HepG2 (cell line): ENCODE measurements at regions not wholly inside any gene's neighbourhood (a gene's known extent, or its start where the extent isn't known, plus 50 kb on each side); places are given as distances from the start of the nearest gene placed in this dataset.

Experiments
- ATAC-seq: fragments of 200-7000 bp; cut with Tn5 transposase; 3 replicates; pipeline ENCODE4 v1.9.1; 2020; ENCODE audit warnings: mild to moderate bottlenecking, moderate library complexity
- BruUV-seq: library from RNA; stranded (reverse); fragments of 400-500 nt; replicated peaks from 2 replicates; lab custom pipeline; 2021; lab: Mats Ljungman, UMichigan
- CTCF ChIA-PET: fragments of 300-600 bp; formaldehyde crosslinking; extraction: SDS; loops from one replicate; lab custom pipeline; 2021; ENCODE audit warnings: low total read pairs, inconsistent platforms, low intra/inter-chr PET ratio; lab: Yijun Ruan, JAX
- POLR2A ChIA-PET: fragments of 350-600 bp; sonication (Branson Sonifier 250); formaldehyde crosslinking; loops from one replicate; lab custom pipeline; 2020; ENCODE audit warnings: antibody characterized with exemption, inconsistent platforms; lab: Yijun Ruan, JAX
- DNase-seq: peaks from one replicate; pipeline ENCODE4 v3.0.0-alpha.2; 2015; ENCODE audit warnings: low spot score
- FAIRE-seq: peaks from 3 replicates; lab custom pipeline; 2011; peaks lifted over from hg19 to GRCh38; lab: Jason Lieb, UNC
- H2AFZ ChIP-seq: one replicate; pipeline ENCODE4 v1.6.1; 2011; ENCODE audit warnings: low read length, inconsistent platforms
- H3K27ac ChIP-seq: fragments of 300-600 bp; 3 replicates; pipeline ENCODE4 v1.8.0; 2011; ENCODE audit warnings: mixed run types, mild to moderate bottlenecking, mixed read lengths, low read length, inconsistent platforms; ENCODE audit not compliant: insufficient read depth; ENCODE audit errors: extremely low read length
- H3K27me3 ChIP-seq, 2 experiments: fragments of 200-600 bp in 1 of 2; 2 replicates in 1 of 2; 3 replicates in 1 of 2; pipeline versions ENCODE4 v1.6.0 to v1.8.0; 2011; ENCODE audit warnings: low read length in 2 of 2, mild to moderate bottlenecking in 2 of 2, moderate library complexity in 2 of 2, inconsistent platforms in 1 of 2; ENCODE audit not compliant: insufficient read depth in 2 of 2, control insufficient read depth in 1 of 2
- H3K36me3 ChIP-seq, 2 experiments: fragments of 200-600 bp in 1 of 2; replicated peaks in 1 of 2; 2 replicates in 1 of 2; 3 replicates in 1 of 2; pipeline versions ENCODE4 v1.5.1 to v1.8.0; 2011; ENCODE audit warnings: low read length in 2 of 2, inconsistent platforms in 1 of 2; ENCODE audit not compliant: insufficient read depth in 2 of 2, control insufficient read depth in 1 of 2
- H3K4me1 ChIP-seq: 2 replicates; pipeline ENCODE4 v1.5.1; 2012; ENCODE audit warnings: low read length, inconsistent platforms; ENCODE audit not compliant: insufficient read depth
- H3K4me2 ChIP-seq: 2 replicates; pipeline ENCODE4 v1.6.0; 2011; ENCODE audit warnings: low read depth, low read length, inconsistent platforms
- H3K4me3 ChIP-seq, 3 experiments: fragments of 200-600 bp in 1 of 3; sonication (generic), shearing (Covaris generic) in 1 of 3; replicated peaks in 1 of 3; 2 replicates each; pipeline ENCODE4 v1.5.1; 2011 to 2016; ENCODE audit warnings: low read length in 3 of 3, inconsistent platforms in 2 of 3, low read depth in 2 of 3, mild to moderate bottlenecking in 2 of 3, control low read depth in 1 of 3, mixed read lengths in 1 of 3; ENCODE audit not compliant: insufficient read depth in 1 of 3
- H3K79me2 ChIP-seq: one replicate; pipeline ENCODE4 v1.6.1; 2011; ENCODE audit warnings: low read length, inconsistent platforms; ENCODE audit not compliant: insufficient read depth
- H3K9ac ChIP-seq: 2 replicates; pipeline ENCODE4 v1.6.0; 2011; ENCODE audit warnings: mild to moderate bottlenecking, low read depth, low read length, inconsistent platforms; ENCODE audit not compliant: insufficient read depth
- H3K9me3 ChIP-seq: 2 replicates; pipeline ENCODE4 v1.5.1; 2012; ENCODE audit warnings: mild to moderate bottlenecking, low read length
- H4K20me1 ChIP-seq: 2 replicates; pipeline ENCODE4 v1.6.0; 2011; ENCODE audit warnings: inconsistent platforms, mild to moderate bottlenecking, low read length, moderate library complexity; ENCODE audit not compliant: insufficient read depth
- CCAR2 ChIP-seq: fragments of 200-400 bp; formaldehyde crosslinking; optimal IDR thresholded peaks from 2 replicates; pipeline ENCODE3; 2018; ENCODE audit warnings: low read depth, mild to moderate bottlenecking, low read length, moderate library complexity
- EP300 ChIP-seq, 3 experiments: sonication (generic) in 1 of 3; formaldehyde crosslinking in 1 of 3; IDR thresholded peaks; 2 replicates each; pipeline versions ENCODE4 v1.5.1 to v1.6.1; 2011 to 2020; ENCODE audit warnings: low read depth in 2 of 3, low read length in 2 of 3, borderline replicate concordance in 1 of 3, improper control_type of control experiment in 1 of 3, mild to moderate bottlenecking in 1 of 3, missing genetic modification reagents in 1 of 3, moderate library complexity in 1 of 3
- HOXA7 ChIP-seq: sonication (generic); formaldehyde crosslinking; IDR thresholded peaks from 2 replicates; pipeline ENCODE4 v1.8.1; 2022; ENCODE audit warnings: mild to moderate bottlenecking, missing genetic modification reagents, moderate library complexity
- IRF1 ChIP-seq: sonication (generic); formaldehyde crosslinking; IDR thresholded peaks from 2 replicates; pipeline ENCODE4 v1.4.0; 2020; ENCODE audit warnings: low read depth, mild to moderate bottlenecking, missing genetic modification reagents
- POGZ ChIP-seq: sonication (generic); formaldehyde crosslinking; IDR thresholded peaks from 2 replicates; pipeline ENCODE4 v1.4.0; 2020; ENCODE audit warnings: mild to moderate bottlenecking, missing genetic modification reagents
- PPARG ChIP-seq: conservative IDR thresholded peaks from 2 replicates; pipeline ENCODE4 v1.6.1; 2016; ENCODE audit warnings: missing biosample characterization, missing genetic modification reagents
- PRDM15 ChIP-seq: sonication (generic); formaldehyde crosslinking; IDR thresholded peaks from 2 replicates; pipeline ENCODE4 v1.4.0; 2020; ENCODE audit warnings: missing genetic modification reagents
- RBM39 ChIP-seq: fragments of 200-400 bp; formaldehyde crosslinking; IDR thresholded peaks from one replicate; pipeline ENCODE4 v1.6.1; 2018; ENCODE audit warnings: antibody characterized with exemption, mild to moderate bottlenecking, low read depth, low read length; ENCODE audit not compliant: poor library complexity, severe bottlenecking
- SNAPC4 ChIP-seq: sonication (generic); formaldehyde crosslinking; IDR thresholded peaks from 2 replicates; pipeline ENCODE4 v1.4.0; 2020; ENCODE audit warnings: mild to moderate bottlenecking, missing genetic modification reagents
- TARDBP ChIP-seq: sonication (generic); formaldehyde crosslinking; IDR thresholded peaks from 2 replicates; pipeline ENCODE4 v1.8.0; 2022; ENCODE audit warnings: mild to moderate bottlenecking, missing genetic modification reagents
- ZNF121 ChIP-seq: sonication (generic); formaldehyde crosslinking; IDR thresholded peaks from 2 replicates; pipeline ENCODE4 v1.5.0; 2020; ENCODE audit warnings: mild to moderate bottlenecking, missing genetic modification reagents
- ZNF513 ChIP-seq: sonication (generic); formaldehyde crosslinking; conservative IDR thresholded peaks from 2 replicates; pipeline ENCODE4 v1.5.0; 2020; ENCODE audit warnings: missing genetic modification reagents
- ZSCAN20 ChIP-seq: sonication (generic); formaldehyde crosslinking; IDR thresholded peaks from 2 replicates; pipeline ENCODE4 v1.4.0; 2020; ENCODE audit warnings: missing genetic modification reagents, mild to moderate bottlenecking, borderline replicate concordance
- WGBS: methylation state at CpG from one replicate; pipeline ENCODE4 v1.1.6; 2017; ENCODE audit warnings: low lambda C conversion rate; 5-methylcytosine and 5-hydroxymethylcytosine counted together
- in situ Hi-C: cut with HindIII; loops from 2 replicates; pipeline ENCODE4 v1.10.0; 2017; ENCODE audit warnings: low pct_unique_long_range_greater_than_20kb; ENCODE audit not compliant: extremely low pct_ligation_motif_present
- intact Hi-C: fragments of 100-400 bp; cut with micrococcal nuclease; formaldehyde crosslinking; loops from one replicate; pipeline ENCODE4 v1.10.0; 2022; ENCODE audit not compliant: unreplicated experiment

- CTCF ChIA-PET, result no interaction called here
- no peaks in the 10 kb centered on the region for H4K20me1 ChIP-seq
- intact Hi-C loops (no loop called here), in situ Hi-C loops (no loop called here)
- H2AFZ ChIP-seq, result no peak overlapping the region
- POLR2A ChIA-PET, result no interaction called here
- H3K9ac ChIP-seq, result no peak overlapping the region
- no peak overlapping the region for H3K4me3 ChIP-seq
- DNase-seq, result no peak
- H3K27ac ChIP-seq, result no peak overlapping the region
- peaks cover 9% of the 10 kb centered on the region; the same call in 1 of the 2 replicates for H3K4me1 ChIP-seq
- FAIRE-seq, result no peak
- H3K79me2 ChIP-seq, result no peaks in the 10 kb centered on the region
- no peaks in the 10 kb centered on the region for H3K9me3 ChIP-seq
- H3K36me3 ChIP-seq, result no peaks in the 10 kb centered on the region
- ATAC-seq, result no peak
- BruUV-seq, result no TSS peak
- H3K27me3 ChIP-seq, result no peaks in the 10 kb centered on the region
- H3K4me2 ChIP-seq, result no peak overlapping the region
- 98% methylated on average over 2 of the region's 2 CpGs for WGBS
- TF ChIP-seq EP300 (IDR thresholded peaks at IDR 0.05; ENCODE audit: low read depth in 2 of 2, low read length in 2 of 2) (no peak), EP300 (CRISPR knock-in tag; IDR thresholded peaks at IDR 0.05; ENCODE audit: borderline replicate concordance) (no peak), ZNF121 (no peak), HOXA7 (no peak), PPARG (no peak), POGZ (CRISPR knock-in tag) (no peak), CCAR2 (no peak), ZSCAN20 (no peak), RBM39 (no peak), TARDBP (CRISPR knock-in tag) (no peak), SNAPC4 (no peak), IRF1 (CRISPR knock-in tag) (no peak), PRDM15 (CRISPR knock-in tag) (no peak), ZNF513 (CRISPR knock-in tag) (no peak)
Measured at GRCh38 chr4:158005021-158005420, 167.8 kb downstream of the GASK1B start.
